DMS53 treated with DMSO at 0.1 percent for 48 hours (cell line): ENCODE measurements at regions not wholly inside any gene's neighbourhood (a gene's known extent, or its start where the extent isn't known, plus 50 kb on each side); places are given as distances from the start of the nearest gene placed in this dataset.

Experiments
- DNase-seq: peaks from one replicate; lab custom pipeline; 2025; ENCODE audit not compliant: unreplicated experiment; lab: John Stamatoyannopoulos, UW

- DNase-seq = no peak
Observed at GRCh38 chr6:126526996-126527606, 187.2 kb downstream of the CENPW start.

GRCh38 chr6:126529637-126530362 lies 189.9 kb downstream of the CENPW start:
- DNase-seq = no peak

GRCh38 chr6:126530775-126531174 lies 190.9 kb downstream of the CENPW start:
- no peak for DNase-seq

- no peak for DNase-seq
Observed at GRCh38 chr6:126531286-126531685, 191.4 kb downstream of the CENPW start.

GRCh38 chr6:126531840-126532239 lies 191.9 kb downstream of the CENPW start:
- DNase-seq = no peak

- no peak for DNase-seq
Observed at GRCh38 chr6:126534401-126534800, 194.5 kb downstream of the CENPW start.

GRCh38 chr6:126535138-126535537 lies 195.2 kb downstream of the CENPW start:
- no peak for DNase-seq

- DNase-seq = no peak
Observed at GRCh38 chr6:126535595-126535994, 195.7 kb downstream of the CENPW start.

- DNase-seq = no peak
Observed at GRCh38 chr6:126537061-126537816, 197.3 kb downstream of the CENPW start.

GRCh38 chr6:126539022-126539421 lies 199.1 kb downstream of the CENPW start:
- DNase-seq = no peak

GRCh38 chr6:126540161-126540560 lies 200.2 kb downstream of the CENPW start:
- no peak for DNase-seq

- no peak for DNase-seq
Observed at GRCh38 chr6:126541806-126542491, 202.0 kb downstream of the CENPW start.

GRCh38 chr6:126546541-126547120 lies 206.7 kb downstream of the CENPW start:
- no peak for DNase-seq

- DNase-seq = no peak
Observed at GRCh38 chr6:126548300-126548699, 208.4 kb downstream of the CENPW start.

- no peak for DNase-seq
Observed at GRCh38 chr6:126550323-126550722, 210.4 kb downstream of the CENPW start.

- no peak for DNase-seq
Observed at GRCh38 chr6:126551832-126552231, 211.9 kb downstream of the CENPW start.

GRCh38 chr6:126553854-126554253 lies 213.9 kb downstream of the CENPW start:
- no peak for DNase-seq

GRCh38 chr6:126570507-126570906 lies 230.6 kb downstream of the CENPW start:
- DNase-seq = no peak

GRCh38 chr6:126574301-126574700 lies 234.4 kb downstream of the CENPW start:
- DNase-seq = no peak

GRCh38 chr6:126581316-126581715 lies 241.4 kb downstream of the CENPW start:
- no peak for DNase-seq

- DNase-seq = no peak
Observed at GRCh38 chr6:126600258-126600916, 260.5 kb downstream of the CENPW start.
